GM12878 (cell line): ENCODE measurements at regions not wholly inside any gene's neighbourhood (a gene's known extent, or its start where the extent isn't known, plus 50 kb on each side); places are given as distances from the start of the nearest gene placed in this dataset.

ENCODE experiments used
- ATAC-seq: fragments of 200-7000 bp; cut with Tn5 transposase; 3 replicates; pipeline ENCODE4 v1.9.1; 2020; ENCODE audit warnings: mild to moderate bottlenecking, moderate library complexity
- BruUV-seq: library from RNA; stranded (reverse); fragments of 400-500 nt; replicated peaks from 2 replicates; lab custom pipeline; 2021; lab: Mats Ljungman, UMichigan
- CTCF ChIA-PET: fragments of 300-600 bp; sonication (Branson Sonifier 250); formaldehyde crosslinking; extraction: SDS; loops from one replicate; lab custom pipeline; 2021; ENCODE audit warnings: inconsistent platforms; lab: Yijun Ruan, JAX
- POLR2A ChIA-PET: fragments of 350-600 bp; formaldehyde crosslinking; extraction: SDS; loops from one replicate; lab custom pipeline; 2021; ENCODE audit warnings: inconsistent platforms; lab: Charles Lee
- RAD21 ChIA-PET: fragments of 300-600 bp; sonication (Branson Sonifier 250); formaldehyde crosslinking; loops from one replicate; lab custom pipeline; 2023; ENCODE audit warnings: antibody characterized with exemption; ENCODE audit not compliant: unreplicated experiment; lab: Charles Lee
- SMC1A ChIA-PET: fragments of 300-600 bp; sonication (Branson Sonifier 250); formaldehyde crosslinking; loops from one replicate; lab custom pipeline; 2023; ENCODE audit not compliant: unreplicated experiment, uncharacterized antibody; lab: Charles Lee
- DNase-seq: peaks from one replicate; pipeline ENCODE4 v3.0.0-alpha.2; 2011; ENCODE audit warnings: low read depth, low spot score
- FAIRE-seq: peaks from 3 replicates; lab custom pipeline; 2011; peaks lifted over from hg19 to GRCh38; lab: Jason Lieb, UNC
- H2AFZ ChIP-seq: 2 replicates; pipeline ENCODE4 v1.6.0; 2011; ENCODE audit warnings: low read depth, low read length, control low read depth; ENCODE audit not compliant: control insufficient read depth
- H3K27ac ChIP-seq: 2 replicates; pipeline ENCODE4 v1.5.1; 2011; ENCODE audit warnings: control low read depth; ENCODE audit not compliant: control insufficient read depth, insufficient read depth
- H3K27me3 ChIP-seq, 2 experiments: replicated peaks in 1 of 2; 2 replicates each; pipeline versions ENCODE4 v1.6.0 to v1.6.1; 2011; ENCODE audit warnings: low read length in 1 of 2; ENCODE audit not compliant: control insufficient read depth in 2 of 2, insufficient read depth in 2 of 2
- H3K36me3 ChIP-seq, 2 experiments: 2 replicates each; pipeline ENCODE4 v1.5.1; 2011; ENCODE audit warnings: low read length in 1 of 2; ENCODE audit not compliant: control insufficient read depth in 2 of 2, insufficient read depth in 2 of 2
- H3K4me1 ChIP-seq: 2 replicates; pipeline ENCODE4 v1.6.1; 2011; ENCODE audit warnings: mild to moderate bottlenecking, low read length, moderate library complexity, mixed read lengths; ENCODE audit not compliant: control insufficient read depth, insufficient read depth
- H3K4me2 ChIP-seq: 2 replicates; pipeline ENCODE4 v1.6.0; 2011; ENCODE audit warnings: control low read depth; ENCODE audit not compliant: control insufficient read depth, insufficient read depth
- H3K4me3 ChIP-seq: fragments of 200-600 bp; sonication (generic); 2 replicates; pipeline ENCODE4 v1.5.1; 2016
- H3K79me2 ChIP-seq: 2 replicates; pipeline ENCODE4 v1.6.0; 2011; ENCODE audit warnings: low read length; ENCODE audit not compliant: control insufficient read depth, insufficient read depth
- H3K9ac ChIP-seq: 2 replicates; pipeline ENCODE4 v1.8.0; 2011; ENCODE audit warnings: low read length, control low read depth, mixed read lengths; ENCODE audit not compliant: control insufficient read depth, insufficient read depth
- H3K9me3 ChIP-seq: replicated peaks from 3 replicates; pipeline ENCODE4 v1.5.1; 2011; ENCODE audit warnings: mild to moderate bottlenecking, low read length; ENCODE audit not compliant: control insufficient read depth, insufficient read depth
- H4K20me1 ChIP-seq: 2 replicates; pipeline ENCODE4 v1.6.0; 2011; ENCODE audit not compliant: control insufficient read depth, insufficient read depth
- EGR1 ChIP-seq, 2 experiments: IDR thresholded peaks; 1 replicate in 1 of 2; 2 replicates in 1 of 2; pipeline ENCODE4 v1.6.1; 2011 to 2012; ENCODE audit warnings: low read depth in 2 of 2, low read length in 2 of 2, borderline replicate concordance in 1 of 2, mild to moderate bottlenecking in 1 of 2, moderate library complexity in 1 of 2
- WGBS: methylation state at CpG from one replicate; pipeline ENCODE4 v1.1.6; 2016; ENCODE audit warnings: low lambda C conversion rate; ENCODE audit not compliant: insufficient replicate concordance, insufficient coverage; ENCODE audit errors: missing lambda C conversion rate; 5-methylcytosine and 5-hydroxymethylcytosine counted together
- in situ Hi-C: fragments of 300-500 bp; cut with MboI; formaldehyde crosslinking; loops from 9 replicates; pipeline ENCODE4 v1.14.3; 2018; ENCODE audit warnings: mixed read lengths
- intact Hi-C: fragments of 100-400 bp; cut with micrococcal nuclease; formaldehyde crosslinking; loops from one replicate; pipeline ENCODE4 v1.14.2; 2022; ENCODE audit not compliant: unreplicated experiment
- TF ChIP-seq, protein P1 (sequence below): fragments of 450-650 bp; formaldehyde crosslinking; IDR thresholded peaks from 2 replicates; pipeline ENCODE4 v1.4.0; 2020; ENCODE audit warnings: mild to moderate bottlenecking, moderate library complexity

DNA sequence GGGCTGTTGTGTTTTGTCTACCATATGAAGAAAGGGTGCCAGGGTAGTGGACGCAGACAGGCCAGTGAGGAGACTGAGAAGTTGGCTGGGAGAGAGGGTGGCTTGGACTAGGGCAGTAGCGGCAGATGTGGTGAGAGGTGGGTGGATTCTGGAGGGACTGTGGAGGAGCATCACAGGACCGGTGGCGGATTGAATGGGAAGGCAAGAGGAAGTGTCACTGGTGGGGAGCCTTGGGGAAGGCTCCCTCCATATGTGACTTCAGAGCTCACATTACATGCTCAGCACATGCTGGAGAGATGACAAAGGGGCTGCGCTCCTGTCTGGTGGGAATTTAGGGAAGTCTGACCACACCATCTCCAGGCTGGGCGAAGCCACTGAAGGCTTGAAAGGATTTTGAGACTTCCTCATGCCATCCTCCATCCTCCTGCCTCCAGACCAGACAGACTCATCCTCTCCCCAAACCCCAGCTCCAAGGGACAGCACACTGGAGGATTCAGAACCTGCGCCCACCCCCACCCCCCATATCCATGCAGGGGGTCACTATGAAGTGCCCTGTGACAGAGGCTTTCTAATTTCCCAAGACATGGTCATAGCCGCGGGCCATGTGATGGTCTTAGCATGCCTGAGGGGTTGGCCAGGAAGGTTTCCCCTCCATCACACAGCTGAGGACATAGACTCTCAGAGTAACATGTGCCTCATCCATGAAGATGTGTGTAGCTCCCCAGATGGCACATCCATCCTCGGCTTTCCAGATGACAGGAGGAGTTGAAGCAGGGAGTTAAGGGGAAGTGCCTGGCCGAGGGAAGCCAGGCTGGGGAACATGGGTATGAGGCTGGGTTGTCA lies 138.8 kb upstream of the WNT4 start:
- POLR2A ChIA-PET, result no interaction called here
- WGBS, result 49% methylated on average over 11 of the region's 11 CpGs
- in situ Hi-C loops, result no loop called here

More for the DNA sequence above, 138.8 kb upstream of the WNT4 start:
- ATAC-seq, result no peak
- Histone ChIP-seq H3K4me2 (no peak overlapping the region), H3K9ac (no peak overlapping the region), H3K4me3 (no peak overlapping the region), H3K27ac (no peak overlapping the region), H3K27me3 (no peaks in the 10 kb centered on the region; a peak in 3 of 4 replicates), H3K36me3 (no peaks in the 10 kb centered on the region), H2AFZ (no peak overlapping the region), H3K79me2 (no peaks in the 10 kb centered on the region), H3K9me3 (no peaks in the 10 kb centered on the region; the same call in 2 of the 3 replicates)
- SMC1A ChIA-PET, result no interaction called here
- RAD21 ChIA-PET, result no interaction called here
- intact Hi-C loops, result no loop called here
- no peak for DNase-seq
- CTCF ChIA-PET, result no interaction called here
- no peak for FAIRE-seq
- TF ChIP-seq, protein P1, sequence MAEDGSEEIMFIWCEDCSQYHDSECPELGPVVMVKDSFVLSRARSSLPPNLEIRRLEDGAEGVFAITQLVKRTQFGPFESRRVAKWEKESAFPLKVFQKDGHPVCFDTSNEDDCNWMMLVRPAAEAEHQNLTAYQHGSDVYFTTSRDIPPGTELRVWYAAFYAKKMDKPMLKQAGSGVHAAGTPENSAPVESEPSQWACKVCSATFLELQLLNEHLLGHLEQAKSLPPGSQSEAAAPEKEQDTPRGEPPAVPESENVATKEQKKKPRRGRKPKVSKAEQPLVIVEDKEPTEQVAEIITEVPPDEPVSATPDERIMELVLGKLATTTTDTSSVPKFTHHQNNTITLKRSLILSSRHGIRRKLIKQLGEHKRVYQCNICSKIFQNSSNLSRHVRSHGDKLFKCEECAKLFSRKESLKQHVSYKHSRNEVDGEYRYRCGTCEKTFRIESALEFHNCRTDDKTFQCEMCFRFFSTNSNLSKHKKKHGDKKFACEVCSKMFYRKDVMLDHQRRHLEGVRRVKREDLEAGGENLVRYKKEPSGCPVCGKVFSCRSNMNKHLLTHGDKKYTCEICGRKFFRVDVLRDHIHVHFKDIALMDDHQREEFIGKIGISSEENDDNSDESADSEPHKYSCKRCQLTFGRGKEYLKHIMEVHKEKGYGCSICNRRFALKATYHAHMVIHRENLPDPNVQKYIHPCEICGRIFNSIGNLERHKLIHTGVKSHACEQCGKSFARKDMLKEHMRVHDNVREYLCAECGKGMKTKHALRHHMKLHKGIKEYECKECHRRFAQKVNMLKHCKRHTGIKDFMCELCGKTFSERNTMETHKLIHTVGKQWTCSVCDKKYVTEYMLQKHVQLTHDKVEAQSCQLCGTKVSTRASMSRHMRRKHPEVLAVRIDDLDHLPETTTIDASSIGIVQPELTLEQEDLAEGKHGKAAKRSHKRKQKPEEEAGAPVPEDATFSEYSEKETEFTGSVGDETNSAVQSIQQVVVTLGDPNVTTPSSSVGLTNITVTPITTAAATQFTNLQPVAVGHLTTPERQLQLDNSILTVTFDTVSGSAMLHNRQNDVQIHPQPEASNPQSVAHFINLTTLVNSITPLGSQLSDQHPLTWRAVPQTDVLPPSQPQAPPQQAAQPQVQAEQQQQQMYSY, result no peak
- no peak for TF ChIP-seq EGR1 (IDR thresholded peaks at IDR 0.05; ENCODE audit: borderline replicate concordance in 1 of 2, low read depth in 2 of 2, low read length in 2 of 2)
- TF ChIP-seq, all 136 proteins: peak for 0
- Histone ChIP-seq H4K20me1 (no peaks in the 10 kb centered on the region; the same call in 1 of the 2 replicates), H3K4me1 (no peaks in the 10 kb centered on the region)
- BruUV-seq, result no TSS peak
